GM23338 (cell line): ENCODE measurements at regions not wholly inside any gene's neighbourhood (a gene's known extent, or its start where the extent isn't known, plus 50 kb on each side); places are given as distances from the start of the nearest gene placed in this dataset.

Source experiments
- ATAC-seq: fragments of 200-7000 bp; cut with Tn5 transposase; 3 replicates; pipeline ENCODE4 v1.9.1; 2020
- DNase-seq: peaks from one replicate; pipeline ENCODE4 v3.0.0-alpha.2; 2015; ENCODE audit warnings: low spot score
- H2AFZ ChIP-seq: fragments of 200-600 bp; sonication (generic); 2 replicates; pipeline ENCODE4 v1.8.0; 2016; ENCODE audit warnings: antibody characterized with exemption, mild to moderate bottlenecking, moderate library complexity
- H3F3A ChIP-seq: fragments of 200-600 bp; sonication (generic); replicated peaks from 2 replicates; pipeline ENCODE4 v1.8.0; 2017; ENCODE audit warnings: antibody characterized with exemption, mixed run types, low read depth
- H3K27ac ChIP-seq: fragments of 200-600 bp; sonication (generic); 2 replicates; pipeline ENCODE4 v1.6.1; 2016; ENCODE audit warnings: low read depth
- H3K27me3 ChIP-seq: fragments of 200-600 bp; sonication (generic); 2 replicates; pipeline ENCODE4 v1.8.0; 2016; ENCODE audit warnings: mild to moderate bottlenecking, mixed run types, moderate library complexity; ENCODE audit not compliant: insufficient read depth
- H3K36me3 ChIP-seq: fragments of 200-600 bp; sonication (generic); 2 replicates; pipeline ENCODE4 v1.8.0; 2016; ENCODE audit warnings: mild to moderate bottlenecking; ENCODE audit not compliant: insufficient read depth
- H3K4me1 ChIP-seq: fragments of 200-600 bp; sonication (generic); 2 replicates; pipeline ENCODE4 v1.8.0; 2016; ENCODE audit warnings: mild to moderate bottlenecking, moderate library complexity; ENCODE audit not compliant: insufficient read depth
- H3K4me2 ChIP-seq: fragments of 200-600 bp; sonication (generic); 2 replicates; pipeline ENCODE4 v1.7.1; 2017; ENCODE audit warnings: mixed run types
- H3K4me3 ChIP-seq: fragments of 200-600 bp; sonication (generic); 2 replicates; pipeline ENCODE4 v1.6.1; 2016; ENCODE audit warnings: mixed run types
- H3K79me2 ChIP-seq: fragments of 200-600 bp; sonication (generic); replicated peaks from 2 replicates; pipeline ENCODE4 v1.8.0; 2017; ENCODE audit warnings: mild to moderate bottlenecking; ENCODE audit not compliant: insufficient read depth
- H3K9me2 ChIP-seq: fragments of 200-600 bp; sonication (generic); 2 replicates; pipeline ENCODE4 v1.8.0; 2017; ENCODE audit not compliant: insufficient read depth
- H4K20me1 ChIP-seq: fragments of 200-600 bp; sonication (generic); replicated peaks from 2 replicates; pipeline ENCODE4 v1.8.0; 2017; ENCODE audit warnings: mild to moderate bottlenecking; ENCODE audit not compliant: insufficient read depth
- H3K27ac Mint-ChIP-seq: 2 replicates; pipeline ENCODE4 v1.8.0; 2020; ENCODE audit warnings: inconsistent platforms, mild to moderate bottlenecking, moderate library complexity, mixed read lengths
- H3K27me3 Mint-ChIP-seq: 3 replicates; pipeline ENCODE4 v1.8.0; 2022; ENCODE audit warnings: low read depth, mild to moderate bottlenecking, moderate library complexity, mixed read lengths, inconsistent platforms; ENCODE audit not compliant: insufficient read depth, poor library complexity
- H3K36me3 Mint-ChIP-seq: 3 replicates; pipeline ENCODE4 v1.8.0; 2021; ENCODE audit warnings: low read depth, mild to moderate bottlenecking, inconsistent platforms, moderate library complexity, mixed read lengths
- H3K4me1 Mint-ChIP-seq: 3 replicates; pipeline ENCODE4 v1.8.0; 2020; ENCODE audit warnings: mild to moderate bottlenecking, inconsistent platforms, mixed read lengths
- H3K4me3 Mint-ChIP-seq: 3 replicates; pipeline ENCODE4 v1.8.0; 2021; ENCODE audit warnings: moderate library complexity, mild to moderate bottlenecking, inconsistent platforms, mixed read lengths
- H3K9me3 Mint-ChIP-seq: 3 replicates; pipeline ENCODE4 v1.8.0; 2020; ENCODE audit warnings: moderate library complexity, mild to moderate bottlenecking, inconsistent platforms, mixed read lengths
- CREB1 ChIP-seq: fragments of 250-450 bp; sonication (Bioruptor Pico); IDR thresholded peaks from 2 replicates; pipeline ENCODE4 v1.5.0; 2020; ENCODE audit warnings: low read depth, mild to moderate bottlenecking, moderate library complexity
- CTCF ChIP-seq, 2 experiments: fragments of 200-600 bp in 1 of 2; sonication (generic) in 1 of 2; conservative IDR thresholded peaks; 2 replicates each; pipeline versions ENCODE4 v1.5.1 to v1.6.1; 2016 to 2017; ENCODE audit warnings: antibody characterized with exemption in 2 of 2, low read depth in 2 of 2, mild to moderate bottlenecking in 2 of 2, moderate library complexity in 1 of 2
- ETS1 ChIP-seq: IDR thresholded peaks from 2 replicates; pipeline ENCODE4 v1.6.1; 2016; ENCODE audit warnings: antibody characterized with exemption
- EZH2 ChIP-seq: fragments of 200-600 bp; sonication (generic); IDR thresholded peaks from one replicate; pipeline ENCODE4 v1.8.0; 2017; ENCODE audit warnings: antibody characterized with exemption, mild to moderate bottlenecking, low read depth; ENCODE audit not compliant: unreplicated experiment
- EZH2phosphoT487 ChIP-seq: fragments of 200-600 bp; sonication (generic); IDR thresholded peaks from one replicate; pipeline ENCODE4 v1.8.1; 2018; ENCODE audit warnings: antibody characterized with exemption; ENCODE audit not compliant: unreplicated experiment
- JUNB ChIP-seq: IDR thresholded peaks from one replicate; pipeline ENCODE4 v1.6.1; 2016; ENCODE audit warnings: antibody characterized with exemption; ENCODE audit not compliant: unreplicated experiment
- NANOG ChIP-seq: IDR thresholded peaks from 2 replicates; pipeline ENCODE4 v1.6.1; 2016; ENCODE audit warnings: antibody characterized with exemption, borderline replicate concordance
- POLR2AphosphoS5 ChIP-seq: IDR thresholded peaks from 2 replicates; pipeline ENCODE4 v1.6.1; 2016; ENCODE audit warnings: antibody characterized with exemption, low read depth
- REST ChIP-seq: IDR thresholded peaks from one replicate; pipeline ENCODE4 v1.6.1; 2018; ENCODE audit warnings: antibody characterized with exemption; ENCODE audit not compliant: unreplicated experiment
- STAT1 ChIP-seq: IDR thresholded peaks from one replicate; pipeline ENCODE4 v1.6.1; 2016; ENCODE audit warnings: antibody characterized with exemption; ENCODE audit not compliant: unreplicated experiment
- ZNF114 ChIP-seq: fragments of 250-450 bp; sonication (Bioruptor Pico); IDR thresholded peaks from 2 replicates; pipeline ENCODE4 v1.5.0; 2020; ENCODE audit warnings: mild to moderate bottlenecking, moderate library complexity
- ZNF331 ChIP-seq: fragments of 250-450 bp; sonication (Bioruptor Pico); IDR thresholded peaks from 2 replicates; pipeline ENCODE4 v1.5.0; 2020; ENCODE audit warnings: low read depth, mild to moderate bottlenecking, moderate library complexity
- ZNF462 ChIP-seq: fragments of 250-450 bp; sonication (Bioruptor Pico); IDR thresholded peaks from 2 replicates; pipeline ENCODE4 v1.5.0; 2020; ENCODE audit warnings: mild to moderate bottlenecking, moderate library complexity

DNA sequence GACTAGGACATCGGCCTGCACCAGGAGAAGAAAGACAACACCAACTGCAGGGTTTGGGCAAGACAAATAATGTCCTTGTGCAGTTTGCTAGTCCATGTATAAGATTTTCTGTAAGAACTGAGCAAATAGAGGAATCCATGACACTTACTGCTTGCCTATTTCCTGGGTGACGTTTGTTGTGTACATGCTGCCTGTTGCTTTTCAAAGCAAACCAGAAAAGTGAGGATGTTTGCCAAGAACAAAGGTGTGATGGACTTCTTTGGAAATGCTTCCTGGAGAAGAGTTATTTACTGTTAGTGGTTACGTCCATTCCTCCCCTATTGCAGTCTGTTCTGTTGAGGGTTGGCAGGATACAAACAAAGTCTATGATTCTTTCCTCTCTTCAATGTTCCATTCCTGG is 126.5 kb downstream of the CASP12 start:
- Mint-ChIP-seq H3K4me1 (peaks cover 15% of the 10 kb centered on the region), H3K9me3 (peaks cover 15% of the 10 kb centered on the region), H3K4me3 (no peak overlapping the region), H3K27me3 (no peaks in the 10 kb centered on the region), H3K36me3 (peaks cover 33% of the 10 kb centered on the region), H3K27ac (0 out of 2 replicates have a peak overlapping the region, but pooled peaks have one; percentile 49)
- DNase-seq (no peak), ATAC-seq (no peak)
- peaks cover 18% of the 10 kb centered on the region; the same call in 1 of the 2 replicates for H3K9me2 ChIP-seq
- no peaks in the 10 kb centered on the region for H3K79me2 ChIP-seq
- H3K27me3 ChIP-seq = no peaks in the 10 kb centered on the region
- H4K20me1 ChIP-seq = no peaks in the 10 kb centered on the region
- peaks cover 5% of the 10 kb centered on the region; the same call in 1 of the 2 replicates for H3K4me1 ChIP-seq
- no peak overlapping the region for H3K4me3 ChIP-seq
- TF ChIP-seq REST (no peak), NANOG (no peak), EZH2 (no peak), JUNB (no peak), ETS1 (no peak), STAT1 (no peak), ZNF331 (no peak), EZH2phosphoT487 (no peak), POLR2AphosphoS5 (no peak), CTCF (conservative IDR thresholded peaks at IDR 0.05; ENCODE audit: low read depth in 2 of 2) (no peak), CREB1 (CRISPR knock-in tag) (no peak), ZNF114 (CRISPR knock-in tag) (no peak), ZNF462 (CRISPR knock-in tag) (no peak)
- H3K4me2 ChIP-seq = no peak overlapping the region
- H3F3A ChIP-seq = no peaks in the 10 kb centered on the region
- H3K36me3 ChIP-seq = no peaks in the 10 kb centered on the region; the same call in 1 of the 2 replicates
- no peak overlapping the region for H3K27ac ChIP-seq
- H2AFZ ChIP-seq = no peak overlapping the region
